ENCODE measurements at regions not wholly inside any gene's neighbourhood (a gene's known extent, or its start where the extent isn't known, plus 50 kb on each side); places are given as distances from the start of the nearest gene placed in this dataset.

GRCh38 chr9:28868228-28868990 is 1295.1 kb upstream of the C9orf72 start:
- DNase-seq: no peak

DNA sequence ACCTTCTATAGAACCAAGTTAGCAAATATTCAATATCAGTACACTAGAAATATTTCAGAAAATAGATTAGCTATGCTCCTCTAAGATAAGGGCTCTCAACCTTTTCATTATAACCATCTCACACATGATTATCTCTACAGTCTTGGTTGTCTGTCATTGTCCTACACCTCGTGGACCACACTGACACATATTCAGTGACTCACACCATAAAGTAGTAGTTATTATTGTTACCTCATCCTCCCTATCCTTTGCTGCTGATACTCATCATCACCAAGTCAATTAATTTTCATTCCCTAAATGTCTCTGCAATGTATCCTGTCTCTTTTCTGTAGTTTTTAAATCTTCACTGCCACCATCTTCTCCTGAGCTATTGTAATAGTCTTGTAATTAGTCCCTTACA is 1309.2 kb upstream of the C9orf72 start:
- no peak for DNase-seq

DNA sequence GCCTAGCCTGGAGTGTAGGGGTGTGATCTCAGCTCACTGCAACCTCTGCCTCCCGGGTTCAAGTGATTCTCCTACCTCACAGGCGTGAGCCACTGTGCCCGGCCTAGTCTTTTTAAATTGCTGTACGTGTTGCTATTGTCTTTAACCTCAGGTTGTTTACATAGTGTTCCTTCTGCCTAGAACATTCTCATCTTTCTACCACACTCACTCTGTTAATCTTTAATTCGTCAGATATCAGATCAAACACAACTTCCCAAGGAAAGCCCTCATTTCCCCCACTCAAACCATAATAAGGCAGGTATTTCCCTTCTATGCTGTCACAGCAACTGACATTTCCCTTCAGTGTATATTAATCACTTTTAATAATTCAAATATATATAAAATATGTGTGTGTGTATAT is 1310.0 kb upstream of the C9orf72 start:
- DNase-seq: no peak

GRCh38 chr9:28887188-28887884 is 1314.1 kb upstream of the C9orf72 start:
- no peak for DNase-seq

- DNase-seq: no peak
Observed at GRCh38 chr9:28888806-28889205, 1315.5 kb upstream of the C9orf72 start.

- DNase-seq: no peak
Observed at GRCh38 chr9:28892538-28892937, 1319.3 kb upstream of the C9orf72 start.

DNA sequence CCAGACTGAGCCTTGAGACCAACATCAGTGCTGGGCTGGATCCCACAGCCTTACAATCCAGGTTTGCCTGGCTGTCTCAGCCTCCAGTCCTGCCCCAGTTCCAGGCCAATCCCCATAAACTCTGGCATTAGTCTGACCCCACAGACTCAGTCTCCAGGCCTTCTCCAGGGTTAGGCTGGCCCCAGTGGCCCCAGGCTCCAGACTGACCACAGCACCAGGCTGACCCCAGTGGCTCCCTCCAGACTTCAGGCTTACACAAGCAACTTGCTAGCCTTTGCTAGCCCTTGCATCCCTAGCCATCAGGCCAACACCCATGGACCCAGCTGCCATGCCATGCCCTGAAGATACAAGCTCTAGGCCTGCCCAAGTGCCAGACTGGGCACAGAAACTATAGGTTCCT is 1326.0 kb upstream of the C9orf72 start:
- DNase-seq: no peak

- DNase-seq: no peak
Observed at GRCh38 chr9:28899926-28900325, 1326.6 kb upstream of the C9orf72 start.

DNA sequence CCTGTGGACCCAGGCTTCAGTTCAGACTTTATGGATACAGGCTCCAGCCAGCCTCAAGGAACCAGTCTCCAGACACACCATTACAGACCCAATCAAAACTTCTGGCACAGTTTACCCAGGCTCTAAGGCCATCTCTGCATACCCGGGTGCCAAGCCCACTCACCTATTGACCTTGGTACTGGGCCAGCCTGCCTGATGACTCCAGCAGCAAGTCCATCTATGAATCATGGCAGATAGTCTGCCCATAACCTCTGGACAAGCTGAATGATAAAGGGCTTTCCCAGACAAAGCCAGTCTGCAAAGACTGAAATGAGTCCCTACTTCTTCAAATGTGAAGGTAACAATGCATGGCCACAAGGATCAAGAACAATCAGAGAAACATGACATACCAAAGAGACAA is 1327.1 kb upstream of the C9orf72 start:
- no peak for DNase-seq

DNA sequence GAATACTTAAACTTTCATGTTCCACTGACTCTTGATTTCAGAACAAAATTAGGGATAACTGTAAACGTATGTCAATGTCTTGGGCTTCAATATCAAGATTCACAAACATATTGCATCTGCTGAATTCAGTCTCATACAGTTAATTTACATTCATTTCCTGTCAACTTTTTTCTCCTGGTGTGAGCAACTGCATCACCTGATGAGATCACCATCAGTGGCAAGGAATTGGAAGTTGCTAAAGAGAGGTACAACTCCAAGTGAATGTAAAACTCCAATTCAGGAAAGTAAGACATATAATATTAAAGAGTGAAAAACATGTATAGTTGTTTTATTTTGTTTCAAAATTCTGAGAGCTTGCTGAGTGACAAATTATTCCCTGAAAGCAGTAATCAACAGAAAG is 1336.2 kb upstream of the C9orf72 start:
- no peak for DNase-seq

- DNase-seq: no peak
Observed at GRCh38 chr9:28912621-28913020, 1339.3 kb upstream of the C9orf72 start.

GRCh38 chr9:28915202-28915930 is 1342.1 kb upstream of the C9orf72 start:
- no peak for DNase-seq

DNA sequence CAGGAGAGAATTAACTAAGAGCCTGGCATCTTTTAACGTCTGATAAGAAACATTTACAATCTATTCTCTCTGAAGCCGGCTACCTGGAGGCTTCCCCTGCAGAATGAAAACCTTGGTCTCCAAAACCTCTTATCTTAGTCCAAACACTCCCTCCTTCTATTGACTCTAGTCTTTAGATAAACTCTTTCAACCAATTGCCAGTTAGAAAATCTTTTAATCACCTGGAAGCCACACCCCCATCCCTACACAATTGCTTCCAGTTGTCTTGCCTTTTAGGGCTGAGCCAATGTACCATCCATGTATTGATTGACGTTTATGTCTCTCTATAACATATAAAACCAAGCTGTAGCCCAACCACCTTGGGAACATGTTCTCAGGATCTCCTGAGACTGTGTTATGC is 1343.1 kb upstream of the C9orf72 start:
- DNase-seq: no peak

DNA sequence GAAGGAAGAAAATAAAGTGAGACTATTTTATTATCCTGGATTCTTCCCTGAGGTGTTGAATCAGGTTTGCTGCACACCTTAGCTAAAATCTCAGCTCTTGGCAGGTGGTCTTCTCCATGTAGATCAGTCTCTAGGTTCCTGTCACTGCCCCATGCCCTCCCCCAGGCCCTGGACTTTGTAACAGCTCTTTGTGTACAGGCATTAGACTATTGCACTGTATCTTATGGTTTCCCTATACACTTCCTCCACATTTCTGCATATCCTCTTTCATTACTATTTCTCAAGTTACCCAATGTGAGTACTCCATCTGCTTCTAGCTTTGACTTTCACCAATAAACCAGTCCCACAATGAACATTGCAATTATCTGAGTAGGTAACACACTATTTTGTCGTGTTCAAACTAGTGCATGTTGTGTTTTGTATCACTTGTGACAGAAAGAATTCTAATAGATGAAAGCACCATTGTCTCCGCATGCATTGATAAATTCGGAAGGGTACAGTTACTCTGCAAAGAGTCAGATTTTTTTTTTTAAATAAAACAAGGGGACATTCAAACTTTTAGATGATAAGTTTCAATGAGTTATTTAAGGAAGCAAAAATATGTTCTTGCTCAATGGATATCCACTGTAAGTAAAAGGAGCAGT is 1348.7 kb upstream of the C9orf72 start:
- no peak for DNase-seq

- DNase-seq: no peak
Observed at GRCh38 chr9:28922891-28923290, 1349.6 kb upstream of the C9orf72 start.

DNA sequence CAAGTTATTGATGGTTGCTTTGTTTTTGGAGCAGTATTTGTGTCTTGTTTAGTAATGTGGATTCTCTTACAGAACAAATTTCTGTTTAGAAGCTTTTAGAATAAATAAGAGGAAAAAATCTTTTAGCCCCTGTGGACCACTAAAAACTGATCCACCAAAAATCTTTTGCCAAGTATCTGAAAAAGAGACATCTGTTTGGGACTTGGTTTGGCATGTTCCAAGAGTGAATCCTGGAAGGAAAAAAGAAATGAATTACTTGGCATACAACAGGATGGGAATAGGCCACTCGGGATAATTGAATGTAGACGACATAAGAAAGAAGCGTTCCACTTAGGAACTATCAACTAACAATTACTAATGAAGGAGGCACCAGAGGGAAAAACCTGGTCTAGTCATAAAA is 1350.1 kb upstream of the C9orf72 start:
- no peak for DNase-seq

DNA sequence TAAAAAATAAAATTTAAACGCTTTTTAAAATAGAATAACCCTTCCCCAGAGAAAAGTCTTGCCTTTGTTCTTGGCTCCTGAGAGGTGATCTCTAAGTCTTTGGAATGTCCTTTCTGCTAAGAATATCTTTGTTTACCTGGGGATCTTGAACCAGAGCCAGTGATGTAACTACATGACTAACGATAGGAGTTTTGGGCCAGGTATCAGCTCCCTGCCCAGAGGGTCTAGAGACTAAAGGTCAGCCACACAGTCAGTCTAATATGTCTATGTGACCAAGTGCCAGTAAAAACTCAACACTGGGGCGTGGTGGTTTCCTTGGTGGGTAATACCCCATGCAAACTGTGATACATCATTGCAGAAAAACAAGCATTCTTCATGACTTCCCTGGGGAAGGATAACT is 1351.9 kb upstream of the C9orf72 start:
- no peak for DNase-seq

- no peak for DNase-seq
Observed at GRCh38 chr9:28926306-28926705, 1353.0 kb upstream of the C9orf72 start.

DNA sequence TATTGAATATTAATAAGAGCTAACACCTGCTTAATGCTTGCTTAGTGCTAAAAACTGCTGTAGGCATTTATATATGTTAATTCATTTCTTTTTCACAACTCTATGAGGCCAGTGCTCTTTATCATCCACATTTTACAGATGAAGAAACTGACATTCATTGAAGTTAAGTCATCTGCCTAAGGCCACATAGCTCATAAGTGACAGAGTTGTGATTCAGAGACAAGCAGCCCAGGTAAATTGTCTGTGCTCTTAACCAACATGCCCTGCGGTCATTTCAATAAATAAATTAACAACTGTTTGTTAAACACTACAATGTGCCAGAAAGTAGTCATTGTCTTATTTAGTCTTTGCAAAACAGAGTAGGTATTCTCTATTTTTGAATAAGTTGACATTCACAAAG is 1354.4 kb upstream of the C9orf72 start:
- DNase-seq: no peak

DNA sequence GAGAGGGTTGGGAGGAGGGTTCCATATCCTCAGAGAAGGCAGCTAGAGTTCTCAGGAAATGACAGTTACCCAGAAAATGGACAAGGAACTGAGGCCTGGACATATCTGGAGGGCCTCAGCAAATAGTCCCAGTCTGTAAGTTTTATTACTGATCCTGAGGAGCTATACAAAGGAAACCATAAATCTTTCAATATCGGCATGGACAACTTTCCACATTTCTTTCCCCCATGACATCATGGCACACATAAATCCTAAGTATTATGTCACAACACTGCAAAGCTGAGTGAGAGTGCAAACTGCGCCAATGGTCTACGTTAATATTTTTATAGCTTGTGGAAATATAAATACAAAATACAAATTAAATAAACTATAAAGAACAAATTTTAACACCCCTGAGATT is 1356.2 kb upstream of the C9orf72 start:
- no peak for DNase-seq

- DNase-seq: no peak
Observed at GRCh38 chr9:28930766-28931165, 1357.5 kb upstream of the C9orf72 start.

DNA sequence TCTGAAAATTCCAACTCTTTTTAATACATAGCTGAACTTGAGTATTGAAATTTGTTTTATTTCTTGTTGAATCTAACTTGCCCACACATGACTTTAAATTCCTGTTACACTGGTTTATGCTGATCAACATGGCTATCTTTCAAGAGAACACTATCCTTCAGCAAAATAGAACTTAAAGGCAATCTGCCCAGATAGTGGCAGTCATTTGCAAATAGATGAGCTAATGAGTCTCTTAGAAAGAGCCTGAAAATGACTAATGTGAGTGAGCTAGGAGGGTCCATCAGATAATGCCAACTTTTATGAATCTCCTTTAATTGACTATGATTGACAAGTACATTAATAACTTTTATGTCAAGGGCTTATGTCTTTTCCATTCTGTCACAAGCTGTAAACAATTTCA is 1360.8 kb upstream of the C9orf72 start:
- no peak for DNase-seq

DNA sequence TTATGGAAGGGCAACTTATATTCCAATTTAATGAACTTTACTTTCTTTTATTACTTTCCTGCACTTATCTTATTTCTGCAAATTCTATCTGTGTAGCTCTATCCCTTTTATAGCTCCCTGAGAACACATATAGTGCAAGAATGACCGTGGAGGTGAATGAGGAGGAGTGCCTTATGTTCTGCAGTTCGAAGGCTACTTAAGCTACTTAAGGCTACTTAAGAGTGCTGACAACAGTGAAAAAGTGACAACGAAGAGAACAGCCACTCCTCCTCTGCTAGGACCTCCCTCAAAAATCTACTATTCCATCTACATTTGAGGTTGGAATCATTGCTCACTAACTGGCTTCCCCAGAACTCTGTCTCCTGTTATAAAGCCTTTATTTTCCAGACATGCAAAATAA is 1365.7 kb upstream of the C9orf72 start:
- DNase-seq: no peak

DNA sequence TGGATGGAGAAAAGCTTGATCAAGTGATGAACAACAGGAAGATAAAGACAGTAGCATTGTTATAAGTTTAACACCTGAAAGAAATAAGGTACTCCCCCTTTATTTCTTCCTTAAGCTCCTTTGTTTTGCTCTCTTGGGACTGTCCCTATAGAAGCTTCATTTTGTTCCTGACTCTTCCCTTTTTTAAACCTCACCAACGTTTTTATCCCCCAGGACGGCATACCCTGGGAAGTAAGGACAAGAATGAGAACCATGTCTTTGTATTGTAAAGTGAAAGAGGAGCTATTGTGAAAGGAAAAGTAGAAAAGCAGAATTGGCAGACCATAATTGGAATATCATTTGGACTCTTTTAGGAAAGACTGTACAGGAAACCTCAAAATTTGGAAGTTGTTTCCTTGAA is 1368.6 kb upstream of the C9orf72 start:
- no peak for DNase-seq

All from GOT3 (cell line).